H1 (cell line): ENCODE measurements at regions not wholly inside any gene's neighbourhood (a gene's known extent, or its start where the extent isn't known, plus 50 kb on each side); places are given as distances from the start of the nearest gene placed in this dataset.

Experiments used
- CTCF ChIA-PET: fragments of 300-600 bp; sonication (Branson Sonifier 250); formaldehyde crosslinking; loops from one replicate; lab custom pipeline; 2021; ENCODE audit not compliant: partially characterized antibody; lab: Charles Lee
- POLR2A ChIA-PET: fragments of 300-600 bp; sonication (Branson Sonifier 250); formaldehyde crosslinking; loops from one replicate; lab custom pipeline; 2021; ENCODE audit warnings: inconsistent platforms; ENCODE audit not compliant: partially characterized antibody; lab: Charles Lee
- DNase-seq, 2 experiments: peaks; one replicate each; pipeline versions ENCODE4 v3.0.0 to v3.0.0-alpha.2; 2010 to 2022; ENCODE audit warnings: low spot score in 2 of 2, low read depth in 1 of 2, mixed read lengths in 1 of 2
- FAIRE-seq: peaks from 2 replicates; lab custom pipeline; 2011; peaks lifted over from hg19 to GRCh38; lab: Jason Lieb, UNC
- H2AFZ ChIP-seq: 2 replicates; pipeline ENCODE4 v1.8.1; 2012; ENCODE audit warnings: low read length, inconsistent platforms
- H2AK5ac ChIP-seq: 2 replicates; pipeline ENCODE4 v1.6.1; 2013; ENCODE audit warnings: low read depth, low read length
- H2BK120ac ChIP-seq: replicated peaks from 2 replicates; pipeline ENCODE3; 2013; ENCODE audit warnings: low read depth, low read length, inconsistent platforms
- H2BK12ac ChIP-seq: 2 replicates; pipeline ENCODE4 v1.6.1; 2013; ENCODE audit warnings: low read depth, low read length
- H2BK15ac ChIP-seq: 2 replicates; pipeline ENCODE4 v1.6.1; 2013; ENCODE audit warnings: low read length
- H2BK20ac ChIP-seq: 2 replicates; pipeline ENCODE4 v1.6.1; 2013; ENCODE audit warnings: low read length
- H2BK5ac ChIP-seq: 2 replicates; pipeline ENCODE4 v1.6.1; 2013; ENCODE audit warnings: low read depth, low read length
- H3K14ac ChIP-seq: 2 replicates; pipeline ENCODE4 v1.6.1; 2013; ENCODE audit warnings: inconsistent platforms; ENCODE audit not compliant: insufficient read length
- H3K18ac ChIP-seq: 2 replicates; pipeline ENCODE4 v1.6.1; 2013; ENCODE audit warnings: low read length; ENCODE audit errors: extremely low read depth
- H3K23ac ChIP-seq: 2 replicates; pipeline ENCODE4 v1.6.1; 2013; ENCODE audit warnings: inconsistent platforms; ENCODE audit not compliant: insufficient read length
- H3K23me2 ChIP-seq: 2 replicates; pipeline ENCODE4 v1.6.1; 2013; ENCODE audit warnings: low read depth, low read length
- H3K27ac ChIP-seq: 2 replicates; pipeline ENCODE4 v1.6.1; 2011; ENCODE audit warnings: low read depth, low read length, inconsistent platforms
- H3K27me3 ChIP-seq, 4 experiments: replicated peaks in 1 of 4; 1 replicate in 1 of 4; 2 replicates in 3 of 4; pipeline versions ENCODE4 v1.6.1 to v1.8.1; 2011 to 2013; ENCODE audit warnings: low read length in 3 of 4, mild to moderate bottlenecking in 3 of 4, inconsistent platforms in 2 of 4, mixed read lengths in 2 of 4, moderate library complexity in 1 of 4; ENCODE audit not compliant: control insufficient read depth in 3 of 4, insufficient read depth in 3 of 4; ENCODE audit errors: extremely low read depth in 1 of 4
- H3K36me3 ChIP-seq, 4 experiments: 2 replicates each; pipeline versions ENCODE4 v1.6.1 to v1.8.1; 2011 to 2013; ENCODE audit warnings: mild to moderate bottlenecking in 4 of 4, low read length in 3 of 4, moderate library complexity in 2 of 4, control low read depth in 1 of 4, inconsistent platforms in 1 of 4; ENCODE audit not compliant: insufficient read depth in 4 of 4, control insufficient read depth in 2 of 4
- H3K4ac ChIP-seq: replicated peaks from 2 replicates; pipeline ENCODE3; 2013; ENCODE audit warnings: low read length, low read depth, mixed read lengths, inconsistent platforms; ENCODE audit not compliant: insufficient read length
- H3K4me1 ChIP-seq, 4 experiments: replicated peaks in 1 of 4; 1 replicate in 1 of 4; 2 replicates in 3 of 4; pipeline versions ENCODE4 v1.6.1 to v1.8.1; 2011 to 2013; ENCODE audit warnings: low read length in 3 of 4, inconsistent platforms in 2 of 4, mixed read lengths in 1 of 4; ENCODE audit not compliant: insufficient read depth in 4 of 4, control insufficient read depth in 3 of 4
- H3K4me2 ChIP-seq, 2 experiments: 2 replicates each; pipeline versions ENCODE4 v1.6.1 to v1.8.1; 2011 to 2013; ENCODE audit warnings: low read depth in 2 of 2, low read length in 2 of 2, control low read depth in 1 of 2, inconsistent platforms in 1 of 2, mild to moderate bottlenecking in 1 of 2; ENCODE audit not compliant: insufficient read depth in 1 of 2
- H3K4me3 ChIP-seq, 4 experiments: fragments of 200-600, 300-600 bp in 1 of 4; sonication (generic), shearing (Covaris generic), sonication (Bioruptor Twin) in 1 of 4; 2 replicates each; pipeline versions ENCODE4 v1.5.1 to v1.8.1; 2011 to 2016; ENCODE audit warnings: low read length in 4 of 4, low read depth in 3 of 4, control low read depth in 2 of 4, inconsistent platforms in 2 of 4, mild to moderate bottlenecking in 2 of 4, mixed read lengths in 1 of 4, moderate library complexity in 1 of 4; ENCODE audit not compliant: insufficient read depth in 2 of 4; ENCODE audit errors: extremely low read depth in 1 of 4
- H3K56ac ChIP-seq: replicated peaks from 2 replicates; pipeline ENCODE3; 2013; ENCODE audit warnings: low read depth, mild to moderate bottlenecking, mixed read lengths, low read length, inconsistent platforms; ENCODE audit not compliant: insufficient read length
- H3K79me1 ChIP-seq: 2 replicates; pipeline ENCODE4 v1.6.1; 2013; ENCODE audit warnings: low read depth, low read length, control low read depth
- H3K79me2 ChIP-seq, 2 experiments: 2 replicates each; pipeline versions ENCODE4 v1.6.1 to v1.8.1; 2012 to 2013; ENCODE audit warnings: low read length in 2 of 2, mild to moderate bottlenecking in 2 of 2, inconsistent platforms in 1 of 2; ENCODE audit not compliant: insufficient read depth in 2 of 2, control insufficient read depth in 1 of 2
- H3K9ac ChIP-seq, 4 experiments: replicated peaks in 1 of 4; 1 replicate in 1 of 4; 2 replicates in 3 of 4; pipeline versions ENCODE4 v1.6.1 to v1.8.1; 2011 to 2013; ENCODE audit warnings: low read depth in 3 of 4, low read length in 3 of 4, control low read depth in 2 of 4, mild to moderate bottlenecking in 2 of 4, moderate library complexity in 2 of 4, inconsistent platforms in 1 of 4; ENCODE audit errors: extremely low read depth in 1 of 4
- H3K9me3 ChIP-seq, 2 experiments: 2 replicates each; pipeline versions ENCODE4 v1.6.1 to v1.8.1; 2012 to 2013; ENCODE audit warnings: mild to moderate bottlenecking in 2 of 2, moderate library complexity in 2 of 2, control low read depth in 1 of 2, inconsistent platforms in 1 of 2, low read depth in 1 of 2, low read length in 1 of 2, mixed read lengths in 1 of 2; ENCODE audit not compliant: insufficient read depth in 2 of 2
- H4K20me1 ChIP-seq, 2 experiments: replicated peaks in 1 of 2; 2 replicates each; pipeline versions ENCODE3 to v1.8.1; 2011 to 2013; ENCODE audit warnings: inconsistent platforms in 2 of 2, low read length in 2 of 2, mild to moderate bottlenecking in 1 of 2; ENCODE audit not compliant: insufficient read depth in 2 of 2, control insufficient read depth in 1 of 2
- H4K5ac ChIP-seq: 2 replicates; pipeline ENCODE4 v1.6.1; 2013; ENCODE audit warnings: low read length, low read depth, mixed read lengths, inconsistent platforms; ENCODE audit not compliant: insufficient read length
- H4K8ac ChIP-seq: 2 replicates; pipeline ENCODE4 v1.8.0; 2013; ENCODE audit warnings: mild to moderate bottlenecking, moderate library complexity, low read length, inconsistent platforms; ENCODE audit not compliant: insufficient read depth; ENCODE audit errors: extremely low read depth
- H4K91ac ChIP-seq: replicated peaks from 2 replicates; pipeline ENCODE3; 2013; ENCODE audit warnings: low read length, mixed read lengths, inconsistent platforms; ENCODE audit not compliant: insufficient read length
- CEBPB ChIP-seq: IDR thresholded peaks from 2 replicates; pipeline ENCODE4 v1.6.1; 2012; ENCODE audit warnings: low read depth, low read length
- CHD2 ChIP-seq: IDR thresholded peaks from 2 replicates; pipeline ENCODE4 v1.6.1; 2012; ENCODE audit warnings: low read length, improper control_type of control experiment
- JUN ChIP-seq: IDR thresholded peaks from 2 replicates; pipeline ENCODE4 v1.6.1; 2011; ENCODE audit warnings: low read depth, mild to moderate bottlenecking, improper control_type of control experiment, low read length
- KDM1A ChIP-seq: fragments of 200-600, 300-600 bp; sonication (generic); IDR thresholded peaks from 2 replicates; pipeline ENCODE4 v1.7.1; 2016; ENCODE audit warnings: mild to moderate bottlenecking, low read length, borderline replicate concordance
- POLR2AphosphoS5 ChIP-seq: IDR thresholded peaks from 2 replicates; pipeline ENCODE4 v1.6.1; 2011; ENCODE audit warnings: low read depth, low read length
- RFX5 ChIP-seq: IDR thresholded peaks from 2 replicates; pipeline ENCODE4 v1.6.1; 2011; ENCODE audit warnings: low read depth, low read length, improper control_type of control experiment, borderline replicate concordance
- SIX5 ChIP-seq: IDR thresholded peaks from 2 replicates; pipeline ENCODE4 v1.6.1; 2011; ENCODE audit warnings: mild to moderate bottlenecking, low read depth, low read length
- SRF ChIP-seq: IDR thresholded peaks from 2 replicates; pipeline ENCODE4 v1.6.1; 2011; ENCODE audit warnings: mild to moderate bottlenecking, low read depth, low read length, moderate library complexity
- TAF1 ChIP-seq: IDR thresholded peaks from 2 replicates; pipeline ENCODE4 v1.6.1; 2011; ENCODE audit warnings: mild to moderate bottlenecking, low read depth, low read length
- TBP ChIP-seq: IDR thresholded peaks from 2 replicates; pipeline ENCODE4 v1.6.1; 2011; ENCODE audit warnings: low read depth, low read length, improper control_type of control experiment
- TEAD4 ChIP-seq: IDR thresholded peaks from 2 replicates; pipeline ENCODE4 v1.6.1; 2012; ENCODE audit warnings: low read depth, low read length, inconsistent platforms, mixed read lengths
- WGBS, 2 experiments: shearing (Covaris generic) in 1 of 2; methylation state at CpG; one replicate each; pipeline versions ENCODE4 v1.1.6 to v1.1.7; 2013 to 2015; ENCODE audit warnings: low lambda C conversion rate in 2 of 2, mixed read lengths in 2 of 2, inconsistent platforms in 1 of 2, low coverage in 1 of 2, missing lambda C conversion rate in 1 of 2; ENCODE audit not compliant: insufficient replicate concordance in 2 of 2, insufficient coverage in 1 of 2, insufficient read length in 1 of 2; ENCODE audit errors: extremely low coverage in 1 of 2, missing lambda C conversion rate in 1 of 2; 5-methylcytosine and 5-hydroxymethylcytosine counted together
- TF ChIP-seq, protein P1 (sequence below): IDR thresholded peaks from 2 replicates; pipeline ENCODE4 v1.6.1; 2012; ENCODE audit warnings: inconsistent platforms
- TF ChIP-seq, protein P2 (sequence below), 3 experiments: IDR thresholded peaks; 1 replicate in 2 of 3; 2 replicates in 1 of 3; pipeline versions ENCODE4 v1.5.1 to v1.6.1; 2011; ENCODE audit warnings: low read length in 3 of 3, mild to moderate bottlenecking in 3 of 3, inconsistent platforms in 2 of 3, low read depth in 1 of 3, moderate library complexity in 1 of 3; ENCODE audit not compliant: insufficient read depth in 1 of 3; ENCODE audit errors: control extremely low read depth in 1 of 3

DNA sequence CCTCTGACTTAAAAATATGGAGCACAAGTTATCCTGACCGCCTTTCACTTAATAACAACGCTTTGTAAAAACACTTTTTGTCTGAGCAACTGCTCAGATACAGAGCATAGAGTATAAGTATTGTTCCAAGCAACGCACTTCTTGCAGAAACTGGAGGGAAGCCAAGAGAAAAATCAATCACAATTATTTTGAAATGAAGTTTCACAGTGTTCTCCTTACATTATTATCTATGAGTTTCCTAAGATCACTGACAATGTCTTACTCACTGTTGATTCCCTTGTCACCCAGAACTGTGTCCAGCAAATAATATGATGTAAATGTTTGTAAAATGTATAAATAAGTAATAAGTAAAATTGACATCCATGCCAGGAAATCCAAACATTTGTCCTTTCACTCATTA lies 184.6 kb upstream of the GPR149 start:
- Histone ChIP-seq H2AK5ac (no peak overlapping the region), H4K91ac (no peak overlapping the region), H3K36me3 (no peaks in the 10 kb centered on the region), H3K4me2 (no peak overlapping the region), H3K4me1 (no peaks in the 10 kb centered on the region), H3K79me2 (no peaks in the 10 kb centered on the region), H4K8ac (no peak overlapping the region), H3K79me1 (no peaks in the 10 kb centered on the region), H2BK12ac (no peak overlapping the region), H3K18ac (no peak overlapping the region), H4K5ac (no peak overlapping the region), H3K23me2 (no peaks in the 10 kb centered on the region; the same call in 1 of the 2 replicates), H3K27me3 (no peaks in the 10 kb centered on the region), H3K4ac (no peak overlapping the region), H2BK5ac (no peak overlapping the region), H3K9ac (no peak overlapping the region), H3K14ac (no peak overlapping the region), H4K20me1 (no peaks in the 10 kb centered on the region), H3K56ac (no peak overlapping the region), H3K9me3 (peaks cover 0 to 3% of the 10 kb centered on the region in 2 experiments; a peak in 1 of 4 replicates), H2BK120ac (no peak overlapping the region), H3K23ac (no peak overlapping the region), H2BK15ac (no peak overlapping the region), H2AFZ (no peak overlapping the region), H2BK20ac (no peak overlapping the region), H3K27ac (no peak overlapping the region), H3K4me3 (no peak overlapping the region)
- POLR2A ChIA-PET: no interaction called here
- FAIRE-seq: no peak
- CTCF ChIA-PET: interaction anchor here (0.8 to 1.9 kb wide), 2 partner anchors 70 to 566 kb away, joined by 3 to 9 read pairs; no protein-coding TSS in a partner anchor
- no peak for DNase-seq
- WGBS, 2 experiments: 94% methylated on average over 3 of the region's 3 CpGs; no CpG with 5 or more reads in 1 of the 2 experiments
- TF ChIP-seq JUN (no peak), SIX5 (no peak), KDM1A (no peak), SRF (no peak), TBP (no peak), TEAD4 (no peak), RFX5 (no peak), TAF1 (no peak), CHD2 (no peak), CEBPB (no peak), POLR2AphosphoS5 (no peak)
- TF ChIP-seq, protein P1, sequence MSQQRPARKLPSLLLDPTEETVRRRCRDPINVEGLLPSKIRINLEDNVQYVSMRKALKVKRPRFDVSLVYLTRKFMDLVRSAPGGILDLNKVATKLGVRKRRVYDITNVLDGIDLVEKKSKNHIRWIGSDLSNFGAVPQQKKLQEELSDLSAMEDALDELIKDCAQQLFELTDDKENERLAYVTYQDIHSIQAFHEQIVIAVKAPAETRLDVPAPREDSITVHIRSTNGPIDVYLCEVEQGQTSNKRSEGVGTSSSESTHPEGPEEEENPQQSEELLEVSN: no peak
- TF ChIP-seq, protein P2, sequence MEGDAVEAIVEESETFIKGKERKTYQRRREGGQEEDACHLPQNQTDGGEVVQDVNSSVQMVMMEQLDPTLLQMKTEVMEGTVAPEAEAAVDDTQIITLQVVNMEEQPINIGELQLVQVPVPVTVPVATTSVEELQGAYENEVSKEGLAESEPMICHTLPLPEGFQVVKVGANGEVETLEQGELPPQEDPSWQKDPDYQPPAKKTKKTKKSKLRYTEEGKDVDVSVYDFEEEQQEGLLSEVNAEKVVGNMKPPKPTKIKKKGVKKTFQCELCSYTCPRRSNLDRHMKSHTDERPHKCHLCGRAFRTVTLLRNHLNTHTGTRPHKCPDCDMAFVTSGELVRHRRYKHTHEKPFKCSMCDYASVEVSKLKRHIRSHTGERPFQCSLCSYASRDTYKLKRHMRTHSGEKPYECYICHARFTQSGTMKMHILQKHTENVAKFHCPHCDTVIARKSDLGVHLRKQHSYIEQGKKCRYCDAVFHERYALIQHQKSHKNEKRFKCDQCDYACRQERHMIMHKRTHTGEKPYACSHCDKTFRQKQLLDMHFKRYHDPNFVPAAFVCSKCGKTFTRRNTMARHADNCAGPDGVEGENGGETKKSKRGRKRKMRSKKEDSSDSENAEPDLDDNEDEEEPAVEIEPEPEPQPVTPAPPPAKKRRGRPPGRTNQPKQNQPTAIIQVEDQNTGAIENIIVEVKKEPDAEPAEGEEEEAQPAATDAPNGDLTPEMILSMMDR (IDR thresholded peaks at IDR 0.05; ENCODE audit: control extremely low read depth in 1 of 3, insufficient read depth in 1 of 3, low read depth in 1 of 3, low read length in 3 of 3): no peak
